OCI-M1 (cell line): ENCODE measurements at regions not wholly inside any gene's neighbourhood (a gene's known extent, or its start where the extent isn't known, plus 50 kb on each side); places are given as distances from the start of the nearest gene placed in this dataset.
A peak's percentile ranks its signal among the peaks of the same experiment; 100 is the strongest.

Source experiments
- DNase-seq: peaks from one replicate; lab custom pipeline; 2025; lab: John Stamatoyannopoulos, UW

DNA sequence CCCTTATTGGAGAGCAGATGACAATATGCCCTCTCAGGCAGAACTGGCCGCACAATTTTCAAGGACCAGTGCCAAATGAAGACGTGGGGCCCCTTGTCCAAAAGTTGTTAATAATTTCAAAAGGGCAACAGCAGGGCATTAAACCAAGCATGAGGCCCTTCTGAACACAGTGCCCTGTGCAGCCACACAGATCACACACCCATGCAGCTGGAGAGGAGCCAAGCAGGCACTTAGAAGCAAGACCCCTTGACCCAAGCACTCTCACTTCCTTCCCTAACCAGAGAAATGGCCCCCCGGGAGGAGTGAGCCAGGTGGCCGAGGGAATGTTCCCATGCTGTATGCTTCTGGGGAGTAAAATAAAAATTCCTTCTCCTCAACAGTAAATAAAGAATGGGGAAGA, 114.0 kb upstream of the TMPO start:
- no peak for DNase-seq

- no peak for DNase-seq
Measured at GRCh38 chr12:98402091-98402490, 113.3 kb upstream of the TMPO start.

DNA sequence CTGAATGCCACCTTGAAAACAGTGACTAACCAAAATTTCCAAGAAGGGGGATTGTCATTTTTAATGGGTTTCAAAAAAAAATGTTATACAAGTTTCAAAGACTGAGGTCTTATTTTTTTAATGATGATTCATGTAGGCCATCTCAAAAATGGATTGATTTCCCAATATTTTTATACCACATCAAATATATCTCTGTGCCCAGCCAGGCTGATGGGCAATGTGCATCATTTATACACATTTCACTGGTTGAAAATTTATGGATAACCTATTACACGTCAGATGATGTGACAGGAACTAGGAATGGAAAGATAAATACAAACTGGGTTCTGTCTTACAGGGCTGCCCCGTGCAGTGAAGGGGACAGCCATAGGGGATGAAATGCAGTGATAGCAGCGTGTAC, 112.7 kb upstream of the TMPO start:
- no peak for DNase-seq

DNA sequence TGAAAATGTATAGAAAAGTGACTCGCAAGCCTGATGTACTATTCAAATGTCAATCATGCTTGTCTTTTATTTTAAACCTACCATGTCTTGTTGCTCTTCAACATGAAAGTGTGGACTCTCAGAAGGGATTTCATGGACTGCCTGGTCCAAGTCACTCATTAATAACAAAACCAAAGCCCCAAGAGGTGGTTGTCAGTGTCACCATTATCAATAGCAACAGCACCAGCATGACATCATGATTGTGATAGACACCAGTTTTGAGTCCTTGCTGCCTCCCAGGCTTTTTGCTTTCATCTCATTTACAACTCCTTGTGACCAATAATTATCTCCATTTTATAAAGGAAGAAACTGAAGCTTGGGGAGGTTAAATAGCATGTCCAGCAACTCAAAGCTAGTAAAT, 112.0 kb upstream of the TMPO start:
- DNase-seq = no peak

DNA sequence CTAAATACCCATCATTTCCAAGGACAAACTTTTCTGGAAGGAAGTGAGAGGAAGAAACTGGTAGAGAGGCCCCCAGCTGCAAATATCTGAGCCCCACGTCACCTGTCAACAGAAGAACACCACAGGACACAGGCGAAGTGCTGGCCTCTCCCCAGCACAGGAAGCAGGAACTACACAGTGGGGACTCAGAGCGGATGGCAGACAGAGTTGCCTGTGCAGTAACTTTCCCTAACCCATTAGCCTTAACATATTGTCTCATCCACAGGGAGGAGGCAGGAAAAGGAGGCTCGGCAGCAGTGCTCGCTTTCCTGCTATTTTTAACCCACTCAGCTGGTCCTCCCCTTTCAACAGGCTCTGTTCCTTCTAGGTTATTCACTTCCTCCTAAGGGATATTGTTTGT, 111.5 kb upstream of the TMPO start:
- no peak for DNase-seq

DNA sequence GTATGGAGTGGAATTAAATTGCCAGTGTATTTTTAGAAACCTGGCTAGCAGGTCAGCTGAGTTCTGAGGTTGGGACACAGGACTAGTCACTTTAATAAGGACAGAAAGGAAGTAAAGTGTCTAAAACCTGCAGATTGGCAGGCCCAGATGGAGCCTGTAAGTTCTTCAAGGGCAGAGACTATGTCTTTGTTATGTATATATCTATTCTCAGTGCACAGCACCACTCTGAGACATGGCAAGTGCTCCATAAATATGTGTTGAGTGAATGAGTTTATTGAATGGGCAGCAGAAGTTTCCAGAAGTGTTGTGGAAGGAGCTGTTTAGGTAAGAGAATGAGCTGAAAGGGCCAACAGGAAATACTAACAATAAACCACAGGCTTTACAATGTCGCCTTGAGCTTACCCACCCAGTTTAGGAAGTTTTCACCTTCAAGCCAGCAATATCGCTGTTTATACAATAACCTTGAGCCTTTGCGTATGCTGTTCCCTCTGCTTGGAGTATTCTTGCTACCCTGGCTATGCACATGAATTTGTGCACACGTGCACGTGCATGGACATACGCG, 109.5 kb upstream of the TMPO start:
- DNase-seq = no peak

DNA sequence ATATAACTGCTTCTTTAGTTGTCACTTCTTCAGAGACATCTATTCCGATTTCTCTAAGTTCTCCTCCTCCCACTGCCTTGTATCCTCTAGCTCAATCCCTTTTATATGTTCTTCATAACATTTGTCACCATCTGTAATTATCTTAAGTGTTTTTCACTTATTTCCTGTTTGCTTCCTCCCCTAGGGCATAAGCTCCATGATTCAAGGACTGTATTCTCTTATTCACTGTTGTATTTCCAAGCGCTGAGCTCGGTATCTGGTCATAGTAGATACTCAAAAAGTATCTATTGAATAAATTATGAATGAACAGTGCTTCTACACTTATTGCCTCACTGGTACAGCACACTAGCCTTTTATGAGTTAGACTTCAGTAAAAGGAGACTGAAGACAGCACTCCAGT, 109.0 kb upstream of the TMPO start:
- no peak for DNase-seq

DNA sequence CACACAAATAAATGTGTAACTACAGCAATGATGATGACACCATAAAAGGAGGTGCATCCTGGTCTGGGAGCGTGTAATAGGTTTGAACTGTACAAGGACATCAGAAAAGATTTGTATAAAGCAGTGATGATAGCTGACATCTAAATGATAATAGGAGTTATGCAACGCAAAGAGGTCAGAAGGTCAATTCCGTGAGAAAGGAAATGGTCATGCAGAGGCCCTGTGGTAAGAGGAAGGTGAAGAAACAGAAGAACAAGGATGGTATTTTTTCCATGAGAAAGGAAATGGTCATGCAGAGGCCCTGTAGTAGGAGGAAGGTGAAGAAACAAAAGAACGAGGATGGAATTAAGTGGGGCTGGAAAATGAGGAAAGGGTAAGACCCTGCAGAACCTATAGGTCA, 106.7 kb upstream of the TMPO start:
- no peak for DNase-seq

DNA sequence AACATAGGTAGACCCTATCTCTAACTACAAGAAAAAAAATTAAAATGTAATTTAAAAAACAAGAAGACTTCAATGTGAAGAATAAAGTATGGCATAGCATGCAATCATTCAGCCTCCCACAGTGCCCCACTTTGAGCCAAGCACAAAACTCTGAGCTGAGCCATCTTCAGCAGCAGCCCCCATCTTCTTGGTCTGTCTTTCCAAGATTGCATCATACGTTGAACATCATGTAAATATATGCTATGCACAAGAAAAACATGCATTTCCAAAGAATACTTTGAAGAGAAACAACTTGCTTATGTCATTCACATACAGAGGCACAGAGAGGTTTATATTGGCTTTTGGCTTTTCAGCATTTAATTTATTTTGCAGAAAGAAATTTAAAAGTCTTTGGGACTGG, 105.8 kb upstream of the TMPO start:
- DNase-seq = no peak

DNA sequence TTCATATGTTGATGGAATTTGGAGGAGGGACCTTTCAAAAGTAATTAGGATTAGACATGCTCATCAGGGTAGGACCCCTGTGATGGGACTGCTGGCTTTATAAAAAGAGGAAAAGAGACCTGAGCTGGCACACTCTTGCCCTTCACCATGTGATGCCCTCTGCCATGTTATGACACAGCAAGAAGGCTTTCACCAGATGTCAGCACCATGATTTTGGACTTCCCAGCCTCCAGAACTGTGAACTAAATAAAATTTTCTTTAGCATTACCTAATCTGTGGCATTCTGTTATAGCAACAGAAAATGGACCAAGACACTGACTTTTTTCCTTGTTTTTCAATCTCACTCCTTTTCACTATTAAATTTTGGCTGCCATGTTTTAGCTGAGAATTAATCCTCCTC, 105.0 kb upstream of the TMPO start:
- no peak for DNase-seq

- DNase-seq = peak; percentile 79
Measured at GRCh38 chr12:98416845-98417244, 98.5 kb upstream of the TMPO start.

DNA sequence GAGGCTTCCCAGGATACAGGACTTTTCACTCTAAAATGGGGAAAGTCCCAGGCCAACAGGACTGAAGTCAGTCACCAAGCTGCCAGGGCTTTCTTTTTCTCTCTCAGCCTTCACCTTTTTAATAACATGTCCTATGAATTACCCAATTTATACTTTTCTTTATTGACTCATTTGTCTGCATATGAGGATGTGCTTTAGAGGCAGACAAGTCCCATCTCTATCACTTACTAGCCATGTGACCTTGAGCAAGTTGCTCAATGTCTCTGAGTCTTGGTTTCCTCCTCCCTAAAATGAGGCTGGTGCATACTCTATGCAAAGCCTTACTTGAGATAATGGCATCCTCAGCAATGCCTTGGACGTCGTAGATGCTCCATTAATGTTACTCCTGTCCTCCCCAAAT, 98.1 kb upstream of the TMPO start:
- no peak for DNase-seq

GRCh38 chr12:98418357-98419075, 96.9 kb upstream of the TMPO start:
- peak; percentile 74 for DNase-seq

DNA sequence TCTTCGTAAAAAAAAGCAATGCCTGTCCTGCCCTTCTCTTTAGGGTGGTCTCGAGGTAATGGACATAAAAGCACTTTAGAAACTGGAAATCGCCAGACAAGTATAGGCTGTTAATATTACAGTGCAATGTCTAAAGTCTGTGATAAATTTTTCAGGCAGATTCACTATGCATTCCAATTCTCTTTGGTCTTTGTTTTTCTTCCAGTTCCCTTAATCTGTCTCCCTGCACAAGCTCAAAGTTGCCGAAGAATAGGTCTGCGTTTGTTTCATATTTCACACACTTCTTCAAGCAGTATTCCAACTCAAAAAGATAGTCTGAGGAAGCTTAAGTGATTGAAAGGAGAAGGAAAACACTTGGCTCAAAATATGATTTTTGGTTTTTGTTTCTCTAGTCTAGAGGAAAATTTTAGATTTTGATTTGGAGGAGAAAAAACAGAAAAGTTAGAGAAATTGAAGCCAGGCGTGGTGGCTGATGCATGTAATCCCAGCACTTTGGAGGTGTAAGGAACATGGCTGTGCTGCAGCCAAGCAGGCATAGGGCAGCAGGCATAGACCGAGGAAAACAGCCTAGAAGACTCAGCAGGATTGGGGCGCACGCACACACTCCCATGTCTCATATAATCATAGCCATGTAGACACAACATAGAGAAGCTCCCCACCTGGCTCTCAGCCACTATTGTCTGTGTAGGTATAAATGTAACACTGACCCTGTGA, 96.2 kb upstream of the TMPO start:
- DNase-seq = no peak

DNA sequence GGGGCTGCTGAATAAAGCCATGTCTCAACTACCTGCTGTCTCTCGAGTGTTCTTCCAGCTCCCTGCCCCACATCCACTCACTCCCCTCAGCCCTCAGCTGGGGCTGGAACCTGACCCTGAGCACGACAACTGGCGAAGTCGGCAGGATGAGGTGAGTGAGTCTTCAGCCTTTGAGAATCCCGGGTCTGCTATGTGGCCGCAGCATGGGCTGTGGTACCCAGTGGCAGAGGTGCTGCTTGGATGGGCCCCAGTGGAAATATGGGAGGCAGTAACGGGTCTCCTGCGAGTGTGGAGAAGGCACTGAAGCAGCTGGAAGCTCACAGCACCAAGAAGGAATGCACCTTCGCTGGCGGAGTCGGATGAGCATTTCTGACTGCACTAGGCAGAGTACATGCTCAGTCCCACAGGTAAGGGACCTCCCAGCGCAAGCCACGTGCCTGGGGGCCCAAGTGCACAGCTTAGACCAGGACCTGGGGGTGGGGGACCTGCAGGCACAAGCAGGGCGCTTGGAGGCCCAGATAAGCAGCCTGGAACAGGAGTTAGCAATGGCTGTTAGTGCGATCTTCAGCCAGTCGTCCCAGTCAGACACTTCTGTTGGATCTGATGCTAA, 95.5 kb upstream of the TMPO start:
- no peak for DNase-seq

GRCh38 chr12:98420461-98420860, 94.9 kb upstream of the TMPO start:
- no peak for DNase-seq

- no peak for DNase-seq
Measured at GRCh38 chr12:98421316-98421715, 94.1 kb upstream of the TMPO start.

- DNase-seq = no peak
Measured at GRCh38 chr12:98422359-98422758, 93.0 kb upstream of the TMPO start.

- no peak for DNase-seq
Measured at GRCh38 chr12:98422812-98423211, 92.6 kb upstream of the TMPO start.

DNA sequence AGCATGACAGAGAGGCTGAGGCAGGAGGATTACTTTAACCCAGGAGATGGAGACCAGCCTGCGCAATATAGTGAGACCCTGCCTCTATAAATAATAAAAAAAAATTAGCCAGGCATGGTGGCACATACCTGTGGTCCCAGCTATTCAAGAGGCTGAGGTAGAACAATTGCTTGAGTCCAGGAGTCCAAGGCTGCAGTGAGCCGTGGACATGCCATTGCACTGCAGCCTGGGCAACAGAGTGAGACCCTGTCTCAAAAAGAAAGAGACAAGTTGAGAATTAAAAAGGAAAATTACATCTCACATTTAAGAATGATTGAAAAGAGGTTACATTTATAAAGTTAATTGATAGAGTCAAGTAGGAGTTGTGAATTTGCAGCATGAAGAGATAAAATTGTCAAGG, 91.4 kb upstream of the TMPO start:
- DNase-seq = no peak

GRCh38 chr12:98424726-98425401, 90.5 kb upstream of the TMPO start:
- peak; percentile 85 for DNase-seq

DNA sequence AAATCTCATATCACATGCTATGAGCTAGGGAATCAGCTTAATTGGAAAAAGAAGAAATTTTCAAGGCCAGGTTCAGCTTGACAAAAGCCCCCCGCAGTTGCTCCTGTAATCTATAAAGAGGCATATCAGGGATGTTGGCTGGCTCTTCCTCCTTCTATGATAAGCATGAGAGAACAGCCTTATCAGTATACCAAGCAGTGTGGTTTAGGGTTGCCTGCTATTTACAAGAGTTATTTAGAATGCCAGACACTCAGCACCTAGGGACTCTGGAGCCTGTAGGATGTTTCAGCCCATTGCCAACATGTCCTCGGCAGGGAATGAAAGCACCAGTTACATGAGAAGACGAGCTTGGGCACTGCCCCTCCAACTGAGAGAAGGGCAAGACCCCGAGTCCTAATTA, 89.5 kb upstream of the TMPO start:
- DNase-seq = peak; percentile 81

- no peak for DNase-seq
Measured at GRCh38 chr12:98431089-98431488, 84.3 kb upstream of the TMPO start.
